GM23248 (cell line): ENCODE measurements at regions not wholly inside any gene's neighbourhood (a gene's known extent, or its start where the extent isn't known, plus 50 kb on each side); places are given as distances from the start of the nearest gene placed in this dataset.

Source experiments
- EZH2 ChIP-seq: fragments of 200-600 bp; sonication (generic); IDR thresholded peaks from 2 replicates; pipeline ENCODE4 v1.6.1; 2018; ENCODE audit warnings: antibody characterized with exemption, mild to moderate bottlenecking; ENCODE audit not compliant: insufficient read depth, poor library complexity, severe bottlenecking
- EZH2phosphoT487 ChIP-seq: fragments of 200-600 bp; sonication (generic); IDR thresholded peaks from 2 replicates; pipeline ENCODE4 v1.6.1; 2018; ENCODE audit warnings: antibody characterized with exemption, moderate library complexity, mild to moderate bottlenecking, low read depth; ENCODE audit not compliant: insufficient read depth

- no peak for TF ChIP-seq EZH2
- no peak for TF ChIP-seq EZH2phosphoT487
These were observed 337.1 kb upstream of the NECTIN3 start for GRCh38 chr3:110734524-110734923.
